H1 (cell line): ENCODE measurements at regions not wholly inside any gene's neighbourhood (a gene's known extent, or its start where the extent isn't known, plus 50 kb on each side); places are given as distances from the start of the nearest gene placed in this dataset.
A peak's percentile ranks its signal among the peaks of the same experiment; 100 is the strongest.

Source experiments
- CTCF ChIA-PET: fragments of 300-600 bp; sonication (Branson Sonifier 250); formaldehyde crosslinking; loops from one replicate; lab custom pipeline; 2021; ENCODE audit not compliant: partially characterized antibody; lab: Charles Lee
- POLR2A ChIA-PET: fragments of 300-600 bp; sonication (Branson Sonifier 250); formaldehyde crosslinking; loops from one replicate; lab custom pipeline; 2021; ENCODE audit warnings: inconsistent platforms; ENCODE audit not compliant: partially characterized antibody; lab: Charles Lee
- DNase-seq, 2 experiments: peaks; one replicate each; pipeline versions ENCODE4 v3.0.0 to v3.0.0-alpha.2; 2010 to 2022; ENCODE audit warnings: low spot score in 2 of 2, low read depth in 1 of 2, mixed read lengths in 1 of 2
- FAIRE-seq: peaks from 2 replicates; lab custom pipeline; 2011; peaks lifted over from hg19 to GRCh38; lab: Jason Lieb, UNC
- H2AFZ ChIP-seq: 2 replicates; pipeline ENCODE4 v1.8.1; 2012; ENCODE audit warnings: low read length, inconsistent platforms
- H2AK5ac ChIP-seq: 2 replicates; pipeline ENCODE4 v1.6.1; 2013; ENCODE audit warnings: low read depth, low read length
- H2BK120ac ChIP-seq: replicated peaks from 2 replicates; pipeline ENCODE3; 2013; ENCODE audit warnings: low read depth, low read length, inconsistent platforms
- H2BK12ac ChIP-seq: 2 replicates; pipeline ENCODE4 v1.6.1; 2013; ENCODE audit warnings: low read depth, low read length
- H2BK15ac ChIP-seq: 2 replicates; pipeline ENCODE4 v1.6.1; 2013; ENCODE audit warnings: low read length
- H2BK20ac ChIP-seq: 2 replicates; pipeline ENCODE4 v1.6.1; 2013; ENCODE audit warnings: low read length
- H2BK5ac ChIP-seq: 2 replicates; pipeline ENCODE4 v1.6.1; 2013; ENCODE audit warnings: low read depth, low read length
- H3K14ac ChIP-seq: 2 replicates; pipeline ENCODE4 v1.6.1; 2013; ENCODE audit warnings: inconsistent platforms; ENCODE audit not compliant: insufficient read length
- H3K18ac ChIP-seq: 2 replicates; pipeline ENCODE4 v1.6.1; 2013; ENCODE audit warnings: low read length; ENCODE audit errors: extremely low read depth
- H3K23ac ChIP-seq: 2 replicates; pipeline ENCODE4 v1.6.1; 2013; ENCODE audit warnings: inconsistent platforms; ENCODE audit not compliant: insufficient read length
- H3K23me2 ChIP-seq: 2 replicates; pipeline ENCODE4 v1.6.1; 2013; ENCODE audit warnings: low read depth, low read length
- H3K27ac ChIP-seq: 2 replicates; pipeline ENCODE4 v1.6.1; 2011; ENCODE audit warnings: low read depth, low read length, inconsistent platforms
- H3K27me3 ChIP-seq, 4 experiments: replicated peaks in 1 of 4; 1 replicate in 1 of 4; 2 replicates in 3 of 4; pipeline versions ENCODE4 v1.6.1 to v1.8.1; 2011 to 2013; ENCODE audit warnings: low read length in 3 of 4, mild to moderate bottlenecking in 3 of 4, inconsistent platforms in 2 of 4, mixed read lengths in 2 of 4, moderate library complexity in 1 of 4; ENCODE audit not compliant: control insufficient read depth in 3 of 4, insufficient read depth in 3 of 4; ENCODE audit errors: extremely low read depth in 1 of 4
- H3K36me3 ChIP-seq, 4 experiments: 2 replicates each; pipeline versions ENCODE4 v1.6.1 to v1.8.1; 2011 to 2013; ENCODE audit warnings: mild to moderate bottlenecking in 4 of 4, low read length in 3 of 4, moderate library complexity in 2 of 4, control low read depth in 1 of 4, inconsistent platforms in 1 of 4; ENCODE audit not compliant: insufficient read depth in 4 of 4, control insufficient read depth in 2 of 4
- H3K4ac ChIP-seq: replicated peaks from 2 replicates; pipeline ENCODE3; 2013; ENCODE audit warnings: low read length, low read depth, mixed read lengths, inconsistent platforms; ENCODE audit not compliant: insufficient read length
- H3K4me1 ChIP-seq, 4 experiments: replicated peaks in 1 of 4; 1 replicate in 1 of 4; 2 replicates in 3 of 4; pipeline versions ENCODE4 v1.6.1 to v1.8.1; 2011 to 2013; ENCODE audit warnings: low read length in 3 of 4, inconsistent platforms in 2 of 4, mixed read lengths in 1 of 4; ENCODE audit not compliant: insufficient read depth in 4 of 4, control insufficient read depth in 3 of 4
- H3K4me2 ChIP-seq, 2 experiments: 2 replicates each; pipeline versions ENCODE4 v1.6.1 to v1.8.1; 2011 to 2013; ENCODE audit warnings: low read depth in 2 of 2, low read length in 2 of 2, control low read depth in 1 of 2, inconsistent platforms in 1 of 2, mild to moderate bottlenecking in 1 of 2; ENCODE audit not compliant: insufficient read depth in 1 of 2
- H3K4me3 ChIP-seq, 4 experiments: fragments of 200-600, 300-600 bp in 1 of 4; sonication (generic), shearing (Covaris generic), sonication (Bioruptor Twin) in 1 of 4; 2 replicates each; pipeline versions ENCODE4 v1.5.1 to v1.8.1; 2011 to 2016; ENCODE audit warnings: low read length in 4 of 4, low read depth in 3 of 4, control low read depth in 2 of 4, inconsistent platforms in 2 of 4, mild to moderate bottlenecking in 2 of 4, mixed read lengths in 1 of 4, moderate library complexity in 1 of 4; ENCODE audit not compliant: insufficient read depth in 2 of 4; ENCODE audit errors: extremely low read depth in 1 of 4
- H3K56ac ChIP-seq: replicated peaks from 2 replicates; pipeline ENCODE3; 2013; ENCODE audit warnings: low read depth, mild to moderate bottlenecking, mixed read lengths, low read length, inconsistent platforms; ENCODE audit not compliant: insufficient read length
- H3K79me1 ChIP-seq: 2 replicates; pipeline ENCODE4 v1.6.1; 2013; ENCODE audit warnings: low read depth, low read length, control low read depth
- H3K79me2 ChIP-seq, 2 experiments: 2 replicates each; pipeline versions ENCODE4 v1.6.1 to v1.8.1; 2012 to 2013; ENCODE audit warnings: low read length in 2 of 2, mild to moderate bottlenecking in 2 of 2, inconsistent platforms in 1 of 2; ENCODE audit not compliant: insufficient read depth in 2 of 2, control insufficient read depth in 1 of 2
- H3K9ac ChIP-seq, 4 experiments: replicated peaks in 1 of 4; 1 replicate in 1 of 4; 2 replicates in 3 of 4; pipeline versions ENCODE4 v1.6.1 to v1.8.1; 2011 to 2013; ENCODE audit warnings: low read depth in 3 of 4, low read length in 3 of 4, control low read depth in 2 of 4, mild to moderate bottlenecking in 2 of 4, moderate library complexity in 2 of 4, inconsistent platforms in 1 of 4; ENCODE audit errors: extremely low read depth in 1 of 4
- H3K9me3 ChIP-seq, 2 experiments: 2 replicates each; pipeline versions ENCODE4 v1.6.1 to v1.8.1; 2012 to 2013; ENCODE audit warnings: mild to moderate bottlenecking in 2 of 2, moderate library complexity in 2 of 2, control low read depth in 1 of 2, inconsistent platforms in 1 of 2, low read depth in 1 of 2, low read length in 1 of 2, mixed read lengths in 1 of 2; ENCODE audit not compliant: insufficient read depth in 2 of 2
- H4K20me1 ChIP-seq, 2 experiments: replicated peaks in 1 of 2; 2 replicates each; pipeline versions ENCODE3 to v1.8.1; 2011 to 2013; ENCODE audit warnings: inconsistent platforms in 2 of 2, low read length in 2 of 2, mild to moderate bottlenecking in 1 of 2; ENCODE audit not compliant: insufficient read depth in 2 of 2, control insufficient read depth in 1 of 2
- H4K5ac ChIP-seq: 2 replicates; pipeline ENCODE4 v1.6.1; 2013; ENCODE audit warnings: low read length, low read depth, mixed read lengths, inconsistent platforms; ENCODE audit not compliant: insufficient read length
- H4K8ac ChIP-seq: 2 replicates; pipeline ENCODE4 v1.8.0; 2013; ENCODE audit warnings: mild to moderate bottlenecking, moderate library complexity, low read length, inconsistent platforms; ENCODE audit not compliant: insufficient read depth; ENCODE audit errors: extremely low read depth
- H4K91ac ChIP-seq: replicated peaks from 2 replicates; pipeline ENCODE3; 2013; ENCODE audit warnings: low read length, mixed read lengths, inconsistent platforms; ENCODE audit not compliant: insufficient read length
- ASH2L ChIP-seq: fragments of 200-600, 300-600 bp; sonication (generic); IDR thresholded peaks from one replicate; pipeline ENCODE4 v1.7.1; 2017; ENCODE audit warnings: low read length
- CBX5 ChIP-seq: fragments of 300-800, 300-1000 bp; sonication (generic); IDR thresholded peaks from 2 replicates; pipeline ENCODE4 v1.7.1; 2016; ENCODE audit warnings: antibody characterized with exemption, low read length, low read depth
- CBX8 ChIP-seq: fragments of 300-800, 300-1000 bp; sonication (generic); IDR thresholded peaks from 2 replicates; pipeline ENCODE4 v1.7.1; 2016; ENCODE audit warnings: low read depth, low read length, borderline replicate concordance
- CREB1 ChIP-seq: IDR thresholded peaks from 2 replicates; pipeline ENCODE4 v1.6.1; 2012; ENCODE audit warnings: inconsistent platforms
- POLR2A ChIP-seq, 2 experiments: IDR thresholded peaks; 1 replicate in 1 of 2; 2 replicates in 1 of 2; pipeline ENCODE4 v1.6.1; 2011; ENCODE audit warnings: low read depth in 2 of 2, low read length in 2 of 2, mild to moderate bottlenecking in 2 of 2; ENCODE audit errors: control extremely low read depth in 1 of 2
- SIN3A ChIP-seq, 2 experiments: IDR thresholded peaks in 1 of 2; conservative IDR thresholded peaks in 1 of 2; 2 replicates each; pipeline ENCODE4 v1.6.1; 2011 to 2012; ENCODE audit warnings: low read length in 2 of 2, improper control_type of control experiment in 1 of 2, low read depth in 1 of 2, mild to moderate bottlenecking in 1 of 2
- SP1 ChIP-seq: IDR thresholded peaks from 2 replicates; pipeline ENCODE4 v1.6.1; 2011; ENCODE audit warnings: low read depth, low read length
- SUZ12 ChIP-seq: fragments of 200-600 bp; sonication (generic); IDR thresholded peaks from 2 replicates; pipeline ENCODE4 v1.6.1; 2012; ENCODE audit warnings: mild to moderate bottlenecking, inconsistent platforms, low read length, moderate library complexity, mixed read lengths
- ZNF274 ChIP-seq: IDR thresholded peaks from 2 replicates; pipeline ENCODE4 v1.7.0; 2012; ENCODE audit warnings: low read length, borderline replicate concordance; ENCODE audit errors: extremely low read depth
- WGBS, 2 experiments: shearing (Covaris generic) in 1 of 2; methylation state at CpG; one replicate each; pipeline versions ENCODE4 v1.1.6 to v1.1.7; 2013 to 2015; ENCODE audit warnings: low lambda C conversion rate in 2 of 2, mixed read lengths in 2 of 2, inconsistent platforms in 1 of 2, low coverage in 1 of 2, missing lambda C conversion rate in 1 of 2; ENCODE audit not compliant: insufficient replicate concordance in 2 of 2, insufficient coverage in 1 of 2, insufficient read length in 1 of 2; ENCODE audit errors: extremely low coverage in 1 of 2, missing lambda C conversion rate in 1 of 2; 5-methylcytosine and 5-hydroxymethylcytosine counted together
- TF ChIP-seq, protein P1 (sequence below), 3 experiments: IDR thresholded peaks; 1 replicate in 2 of 3; 2 replicates in 1 of 3; pipeline versions ENCODE4 v1.5.1 to v1.6.1; 2011; ENCODE audit warnings: low read length in 3 of 3, mild to moderate bottlenecking in 3 of 3, inconsistent platforms in 2 of 3, low read depth in 1 of 3, moderate library complexity in 1 of 3; ENCODE audit not compliant: insufficient read depth in 1 of 3; ENCODE audit errors: control extremely low read depth in 1 of 3
- TF ChIP-seq, protein P2 (sequence below): IDR thresholded peaks from 2 replicates; pipeline ENCODE4 v1.6.1; 2012; ENCODE audit warnings: inconsistent platforms

DNA sequence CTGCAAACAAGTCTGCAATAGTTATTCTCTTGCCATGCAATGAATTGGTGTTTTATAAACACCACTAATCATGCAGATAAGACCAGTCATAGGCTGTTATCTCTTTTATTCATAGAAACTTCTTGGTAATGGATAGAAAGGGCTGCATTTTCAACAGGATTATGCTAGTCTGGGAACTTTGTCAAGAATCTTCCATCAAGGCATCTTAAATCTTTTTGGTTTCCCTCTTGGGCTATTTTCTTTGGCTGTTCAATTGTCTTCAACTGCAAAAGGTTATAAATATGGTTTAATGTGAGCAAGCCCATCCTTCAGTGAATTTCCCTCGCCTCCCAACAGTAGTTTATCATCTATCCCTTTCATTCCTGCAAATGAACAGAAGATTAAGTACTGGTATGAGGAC lies 59.0 kb upstream of the MINAR1 start:
- Histone ChIP-seq H3K9ac (no peak overlapping the region), H2BK20ac (no peak overlapping the region), H3K56ac (no peak overlapping the region), H3K14ac (no peak overlapping the region), H3K36me3 (no peaks in the 10 kb centered on the region), H2BK5ac (no peak overlapping the region), H2BK120ac (no peak overlapping the region), H3K4ac (no peak overlapping the region), H3K27me3 (no peaks in the 10 kb centered on the region), H3K79me2 (no peaks in the 10 kb centered on the region), H4K5ac (no peak overlapping the region), H3K23ac (no peak overlapping the region), H2AK5ac (no peak overlapping the region), H3K4me2 (peak overlapping the region in 1 of 2 experiments; percentile 14; a peak in 1 of 4 replicates), H3K23me2 (0 out of 2 replicates have a peak, but pooled peaks cover 3% of the 10 kb centered on the region), H4K8ac (no peak overlapping the region), H3K4me1 (peaks cover 0 to 5% (median 2%) of the 10 kb centered on the region in 4 experiments; a peak in 4 of 7 replicates), H2BK15ac (no peak overlapping the region), H4K20me1 (no peaks in the 10 kb centered on the region), H2BK12ac (no peak overlapping the region), H2AFZ (no peak overlapping the region), H3K18ac (no peak overlapping the region), H3K9me3 (peaks cover 3 to 4% of the 10 kb centered on the region in 2 experiments; a peak in 1 of 4 replicates), H3K79me1 (no peaks in the 10 kb centered on the region), H4K91ac (no peak overlapping the region), H3K27ac (no peak overlapping the region), H3K4me3 (no peak overlapping the region)
- ChIA-PET CTCF (interaction anchor here (1.0 to 1.3 kb wide), 4 partner anchors 8 to 345 kb away, joined by 3 read pairs; no protein-coding TSS in a partner anchor), POLR2A (no interaction called here)
- FAIRE-seq (no peak), DNase-seq (no peak)
- no peak for TF ChIP-seq CBX8
- TF ChIP-seq POLR2A (IDR thresholded peaks at IDR 0.05; ENCODE audit: control extremely low read depth in 1 of 2, low read depth in 2 of 2, low read length in 2 of 2): no peak
- TF ChIP-seq, protein P1, sequence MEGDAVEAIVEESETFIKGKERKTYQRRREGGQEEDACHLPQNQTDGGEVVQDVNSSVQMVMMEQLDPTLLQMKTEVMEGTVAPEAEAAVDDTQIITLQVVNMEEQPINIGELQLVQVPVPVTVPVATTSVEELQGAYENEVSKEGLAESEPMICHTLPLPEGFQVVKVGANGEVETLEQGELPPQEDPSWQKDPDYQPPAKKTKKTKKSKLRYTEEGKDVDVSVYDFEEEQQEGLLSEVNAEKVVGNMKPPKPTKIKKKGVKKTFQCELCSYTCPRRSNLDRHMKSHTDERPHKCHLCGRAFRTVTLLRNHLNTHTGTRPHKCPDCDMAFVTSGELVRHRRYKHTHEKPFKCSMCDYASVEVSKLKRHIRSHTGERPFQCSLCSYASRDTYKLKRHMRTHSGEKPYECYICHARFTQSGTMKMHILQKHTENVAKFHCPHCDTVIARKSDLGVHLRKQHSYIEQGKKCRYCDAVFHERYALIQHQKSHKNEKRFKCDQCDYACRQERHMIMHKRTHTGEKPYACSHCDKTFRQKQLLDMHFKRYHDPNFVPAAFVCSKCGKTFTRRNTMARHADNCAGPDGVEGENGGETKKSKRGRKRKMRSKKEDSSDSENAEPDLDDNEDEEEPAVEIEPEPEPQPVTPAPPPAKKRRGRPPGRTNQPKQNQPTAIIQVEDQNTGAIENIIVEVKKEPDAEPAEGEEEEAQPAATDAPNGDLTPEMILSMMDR (IDR thresholded peaks at IDR 0.05; ENCODE audit: control extremely low read depth in 1 of 3, insufficient read depth in 1 of 3, low read depth in 1 of 3, low read length in 3 of 3): no peak
- TF ChIP-seq CBX5: no peak
- no peak for TF ChIP-seq SIN3A (conservative IDR thresholded peaks at IDR 0.05 in 1 of 2, IDR thresholded peaks at IDR 0.05 in 1 of 2; ENCODE audit: low read depth in 1 of 2, low read length in 2 of 2)
- TF ChIP-seq, protein P2, sequence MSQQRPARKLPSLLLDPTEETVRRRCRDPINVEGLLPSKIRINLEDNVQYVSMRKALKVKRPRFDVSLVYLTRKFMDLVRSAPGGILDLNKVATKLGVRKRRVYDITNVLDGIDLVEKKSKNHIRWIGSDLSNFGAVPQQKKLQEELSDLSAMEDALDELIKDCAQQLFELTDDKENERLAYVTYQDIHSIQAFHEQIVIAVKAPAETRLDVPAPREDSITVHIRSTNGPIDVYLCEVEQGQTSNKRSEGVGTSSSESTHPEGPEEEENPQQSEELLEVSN: no peak
- no peak for TF ChIP-seq SP1
- no peak for TF ChIP-seq CREB1
- TF ChIP-seq SUZ12: no peak
- TF ChIP-seq ASH2L: no peak
- TF ChIP-seq ZNF274: no peak
- WGBS, 2 experiments: 74% methylated on average over 1 of the region's 1 CpG; no CpG with 5 or more reads in 1 of the 2 experiments
